ENCODE measurements at regions not wholly inside any gene's neighbourhood (a gene's known extent, or its start where the extent isn't known, plus 50 kb on each side); places are given as distances from the start of the nearest gene placed in this dataset.

- CTCF ChIA-PET, result interaction anchor here (1.6 kb wide), 1 partner anchor 17 kb away, joined by 5 read pairs; no protein-coding TSS in a partner anchor
- H3K4me3 Mint-ChIP-seq, result no peak overlapping the region
Measured at GRCh38 chr4:54930226-54930625, 195.2 kb downstream of the KDR start.

GRCh38 chr4:54929459-54929858 lies 195.9 kb downstream of the KDR start:
- no peak overlapping the region for H3K27ac Mint-ChIP-seq
- H3K9me3 Mint-ChIP-seq (ENCODE audit: low read depth), result no peaks in the 10 kb centered on the region
- H3K4me3 Mint-ChIP-seq, result no peak overlapping the region
- no peaks in the 10 kb centered on the region for H3K4me1 Mint-ChIP-seq
- H3K36me3 Mint-ChIP-seq, result no peaks in the 10 kb centered on the region
- ATAC-seq (no peak), DNase-seq (no peak)
- H3K27me3 Mint-ChIP-seq, result no peaks in the 10 kb centered on the region
- CTCF ChIA-PET, result no interaction called here

More at GRCh38 chr4:54930226-54930625, 195.2 kb downstream of the KDR start:
- no peaks in the 10 kb centered on the region for H3K9me3 Mint-ChIP-seq (ENCODE audit: low read depth)
- no peaks in the 10 kb centered on the region for H3K4me1 Mint-ChIP-seq
- no peak overlapping the region for H3K27ac Mint-ChIP-seq
- no peaks in the 10 kb centered on the region for H3K36me3 Mint-ChIP-seq
- ATAC-seq (no peak), DNase-seq (no peak)
- no peaks in the 10 kb centered on the region for H3K27me3 Mint-ChIP-seq

DNA sequence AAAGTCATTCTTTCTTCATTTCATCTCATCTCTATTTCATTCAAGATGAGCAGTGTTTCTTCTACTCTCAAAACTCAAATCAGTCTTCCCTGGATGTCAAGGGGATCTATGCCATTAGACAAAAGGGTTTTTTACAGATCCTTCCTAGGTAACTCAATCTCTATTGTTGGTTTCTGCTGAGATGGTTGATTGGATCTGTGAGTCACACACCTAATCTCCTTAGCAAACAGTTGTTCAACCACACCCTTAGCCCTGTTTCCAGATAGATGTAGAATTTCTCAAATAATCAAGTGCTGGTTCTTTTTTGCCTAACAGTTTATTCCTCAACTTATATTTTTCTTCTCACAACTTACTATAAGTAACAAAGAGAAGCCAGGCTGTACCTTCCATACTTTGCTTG lies 200.5 kb downstream of the KDR start:
- Mint-ChIP-seq H3K4me3 (no peak overlapping the region), H3K27ac (no peak overlapping the region), H3K9me3 (ENCODE audit: low read depth) (peaks cover 4% of the 10 kb centered on the region), H3K36me3 (no peaks in the 10 kb centered on the region), H3K27me3 (no peaks in the 10 kb centered on the region), H3K4me1 (no peaks in the 10 kb centered on the region)
- no peak for DNase-seq
- no peak for ATAC-seq
- CTCF ChIA-PET, result no interaction called here

GRCh38 chr4:54915276-54915675 lies 210.1 kb downstream of the KDR start:
- H3K36me3 Mint-ChIP-seq, result no peaks in the 10 kb centered on the region
- no peaks in the 10 kb centered on the region for H3K9me3 Mint-ChIP-seq (ENCODE audit: low read depth)
- ATAC-seq, result no peak
- H3K4me1 Mint-ChIP-seq, result no peaks in the 10 kb centered on the region
- H3K4me3 Mint-ChIP-seq, result no peak overlapping the region
- no peak overlapping the region for H3K27ac Mint-ChIP-seq
- no peak for DNase-seq
- CTCF ChIA-PET, result no interaction called here
- H3K27me3 Mint-ChIP-seq, result no peaks in the 10 kb centered on the region

DNA sequence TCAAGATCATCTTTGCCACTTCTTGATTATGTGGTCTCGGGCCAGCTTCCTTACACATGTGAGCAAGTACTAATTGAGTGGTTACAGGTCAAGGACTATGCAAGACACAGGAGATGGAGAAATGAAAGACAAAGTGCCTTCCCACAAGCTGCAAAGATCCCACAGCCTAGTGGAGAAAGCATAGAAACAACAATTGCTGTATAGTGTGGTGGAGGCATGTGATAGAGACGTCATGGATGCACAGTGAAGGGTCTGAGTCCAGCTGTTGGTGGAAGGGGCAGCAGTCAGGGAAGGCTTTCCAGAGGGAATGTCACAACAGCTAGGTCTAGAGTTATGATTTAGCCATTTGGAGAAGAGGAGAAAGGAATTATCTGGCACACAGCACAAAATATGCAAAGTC lies 210.6 kb downstream of the KDR start:
- no peaks in the 10 kb centered on the region for H3K36me3 Mint-ChIP-seq
- H3K9me3 Mint-ChIP-seq (ENCODE audit: low read depth), result no peaks in the 10 kb centered on the region
- H3K4me1 Mint-ChIP-seq, result no peaks in the 10 kb centered on the region
- CTCF ChIA-PET, result no interaction called here
- H3K4me3 Mint-ChIP-seq, result no peak overlapping the region
- no peak overlapping the region for H3K27ac Mint-ChIP-seq
- DNase-seq (no peak), ATAC-seq (no peak)
- no peaks in the 10 kb centered on the region for H3K27me3 Mint-ChIP-seq

DNA sequence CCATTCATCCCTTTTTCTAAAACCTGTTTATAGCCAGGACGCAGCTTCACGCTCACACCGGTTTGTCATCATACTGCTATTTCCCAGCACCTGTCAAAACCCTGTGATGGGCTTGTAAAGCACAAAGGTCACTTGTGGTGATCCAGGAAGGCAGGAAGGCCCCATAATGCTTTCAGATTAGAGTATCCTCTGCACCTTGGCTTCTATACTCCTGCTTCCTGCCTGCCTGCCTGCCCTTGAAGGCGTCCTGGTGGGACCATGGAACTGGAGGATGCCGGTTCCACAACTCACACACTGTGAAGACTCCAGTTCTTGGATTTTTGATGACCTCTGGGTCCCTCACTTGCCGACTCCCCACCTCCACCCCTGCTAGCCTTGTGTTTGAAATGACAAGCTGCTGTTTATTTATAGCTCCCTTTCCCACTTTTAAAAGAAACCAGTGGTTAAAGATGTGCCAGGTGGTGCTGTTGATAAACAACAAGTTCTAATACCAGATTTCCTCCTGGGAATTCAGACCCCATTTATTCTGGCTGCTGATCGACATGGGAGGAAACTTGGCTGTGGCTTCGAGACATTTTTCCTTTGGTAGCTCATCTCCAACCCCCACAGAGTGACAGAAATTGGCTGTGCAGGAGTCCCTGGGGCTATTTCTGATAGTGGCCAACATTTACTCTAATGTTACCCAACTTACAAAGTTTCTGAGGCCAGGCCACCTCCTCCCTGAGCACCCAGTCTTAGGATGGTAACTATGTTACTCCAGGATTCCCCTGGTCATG lies 211.5 kb downstream of the KDR start:
- Mint-ChIP-seq H3K4me3 (no peak overlapping the region), H3K27ac (no peak overlapping the region), H3K27me3 (no peaks in the 10 kb centered on the region), H3K4me1 (no peaks in the 10 kb centered on the region), H3K9me3 (ENCODE audit: low read depth) (no peaks in the 10 kb centered on the region), H3K36me3 (no peaks in the 10 kb centered on the region)
- DNase-seq (no peak), ATAC-seq (no peak)
- CTCF ChIA-PET, result no interaction called here

DNA sequence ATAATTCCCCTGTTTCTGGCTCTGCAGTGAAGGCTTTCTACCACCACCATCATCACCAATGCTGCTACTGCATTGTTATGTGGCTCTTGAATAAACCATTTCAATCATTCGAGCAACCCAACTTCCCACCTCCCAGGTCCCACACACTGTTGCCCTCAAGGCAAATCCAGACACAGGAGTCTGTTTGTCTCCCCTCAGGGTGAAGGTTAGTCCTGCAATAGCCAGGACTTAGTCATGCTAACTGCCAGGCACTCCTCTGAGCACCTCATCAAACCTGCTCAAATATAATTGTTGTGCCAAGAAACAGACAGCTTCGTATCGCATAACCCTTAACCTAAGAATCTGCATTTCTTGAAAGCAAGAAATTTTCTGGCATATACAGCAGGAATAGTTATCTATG lies 213.2 kb downstream of the KDR start:
- DNase-seq (no peak), ATAC-seq (no peak)
- H3K4me3 Mint-ChIP-seq, result no peak overlapping the region
- no peaks in the 10 kb centered on the region for H3K27me3 Mint-ChIP-seq
- H3K9me3 Mint-ChIP-seq (ENCODE audit: low read depth), result no peaks in the 10 kb centered on the region
- H3K36me3 Mint-ChIP-seq, result no peaks in the 10 kb centered on the region
- no peak overlapping the region for H3K27ac Mint-ChIP-seq
- CTCF ChIA-PET, result no interaction called here
- H3K4me1 Mint-ChIP-seq, result no peaks in the 10 kb centered on the region

DNA sequence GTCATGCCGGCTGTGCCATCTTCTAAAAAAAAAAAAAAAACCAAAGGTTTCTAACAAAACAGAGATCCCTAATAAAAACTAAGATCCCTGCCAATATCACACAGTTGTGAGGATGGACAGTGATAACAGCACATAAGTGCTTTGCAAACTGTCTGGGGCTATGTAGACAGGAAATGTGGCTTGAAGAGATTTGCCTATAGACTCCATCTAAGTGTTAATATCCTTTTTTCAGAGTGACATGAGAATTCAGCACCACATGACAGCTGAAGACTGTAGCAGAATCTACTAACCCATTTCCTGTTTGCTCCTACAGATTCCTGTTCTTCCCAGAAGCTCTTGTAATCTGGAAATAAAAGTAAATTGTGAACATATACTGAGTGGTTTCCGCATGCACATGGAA lies 215.4 kb downstream of the KDR start:
- no peak for ATAC-seq
- H3K36me3 Mint-ChIP-seq, result no peaks in the 10 kb centered on the region
- CTCF ChIA-PET, result no interaction called here
- no peak overlapping the region for H3K27ac Mint-ChIP-seq
- no peak for DNase-seq
- peaks cover 3% of the 10 kb centered on the region for H3K9me3 Mint-ChIP-seq (ENCODE audit: low read depth)
- H3K27me3 Mint-ChIP-seq, result no peaks in the 10 kb centered on the region
- H3K4me3 Mint-ChIP-seq, result no peak overlapping the region
- H3K4me1 Mint-ChIP-seq, result no peaks in the 10 kb centered on the region

- H3K27me3 Mint-ChIP-seq, result no peaks in the 10 kb centered on the region
- DNase-seq (no peak), ATAC-seq (no peak)
- H3K36me3 Mint-ChIP-seq, result no peaks in the 10 kb centered on the region
- no peak overlapping the region for H3K4me3 Mint-ChIP-seq
- CTCF ChIA-PET, result no interaction called here
- no peak overlapping the region for H3K27ac Mint-ChIP-seq
- H3K9me3 Mint-ChIP-seq (ENCODE audit: low read depth), result peaks cover 3% of the 10 kb centered on the region
- no peaks in the 10 kb centered on the region for H3K4me1 Mint-ChIP-seq
Measured at GRCh38 chr4:54908763-54909162, 216.6 kb downstream of the KDR start.

DNA sequence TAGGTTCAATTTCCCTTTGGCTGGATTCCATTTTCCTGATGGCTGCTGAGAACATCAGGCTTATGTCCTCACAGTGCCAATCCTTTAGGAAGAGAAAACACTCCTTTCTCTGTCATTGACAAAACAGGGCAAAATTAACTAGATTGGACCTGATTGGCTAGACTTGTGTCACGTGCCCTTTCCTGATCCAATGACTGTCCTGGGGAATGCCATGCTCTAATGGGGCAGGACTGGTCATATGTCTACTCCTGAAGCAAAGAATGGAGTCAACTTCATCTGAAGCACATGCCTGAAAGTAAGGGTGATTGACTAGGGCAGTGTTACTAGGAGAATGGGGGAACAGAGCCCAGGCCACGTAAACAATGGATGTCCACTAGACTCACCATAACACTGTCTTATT lies 220.4 kb downstream of the KDR start:
- ATAC-seq (no peak), DNase-seq (no peak)
- Mint-ChIP-seq H3K36me3 (no peaks in the 10 kb centered on the region), H3K4me3 (no peak overlapping the region), H3K9me3 (ENCODE audit: low read depth) (peaks cover 3% of the 10 kb centered on the region), H3K27ac (no peak overlapping the region), H3K27me3 (no peaks in the 10 kb centered on the region), H3K4me1 (no peaks in the 10 kb centered on the region)
- CTCF ChIA-PET, result no interaction called here

- ATAC-seq, result no peak
- CTCF ChIA-PET, result no interaction called here
Measured at GRCh38 chr4:54902976-54903375, 222.4 kb downstream of the KDR start.

DNA sequence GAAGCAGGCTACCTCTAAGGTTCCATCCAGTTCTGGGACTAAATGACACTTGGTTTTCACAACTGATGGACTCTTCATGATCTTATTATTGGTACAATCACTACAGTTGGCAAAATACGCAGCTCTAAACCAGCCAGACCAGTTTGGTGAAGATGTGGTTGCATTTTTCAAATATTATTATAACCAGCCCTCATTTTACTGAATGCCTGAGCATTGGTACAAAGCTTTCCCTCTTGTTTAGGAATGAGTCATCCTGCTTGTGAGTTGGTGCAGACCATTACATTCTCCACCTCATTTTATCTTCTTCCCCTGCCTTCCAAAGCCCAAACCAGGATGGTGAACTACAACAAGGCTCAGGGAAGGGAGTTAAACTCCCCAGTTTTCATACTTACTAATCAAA lies 223.1 kb downstream of the KDR start:
- ATAC-seq, result no peak
- Mint-ChIP-seq H3K27ac (no peak overlapping the region), H3K4me3 (no peak overlapping the region), H3K9me3 (ENCODE audit: low read depth) (peaks cover 3% of the 10 kb centered on the region), H3K27me3 (no peaks in the 10 kb centered on the region), H3K36me3 (no peaks in the 10 kb centered on the region), H3K4me1 (no peaks in the 10 kb centered on the region)
- CTCF ChIA-PET, result no interaction called here
- no peak for DNase-seq

More at GRCh38 chr4:54902976-54903375, 222.4 kb downstream of the KDR start:
- no peaks in the 10 kb centered on the region for H3K4me1 Mint-ChIP-seq
- no peaks in the 10 kb centered on the region for H3K36me3 Mint-ChIP-seq
- no peak overlapping the region for H3K27ac Mint-ChIP-seq
- H3K9me3 Mint-ChIP-seq (ENCODE audit: low read depth), result peaks cover 3% of the 10 kb centered on the region
- no peaks in the 10 kb centered on the region for H3K27me3 Mint-ChIP-seq
- DNase-seq, result no peak
- H3K4me3 Mint-ChIP-seq, result no peak overlapping the region

- peaks cover 2% of the 10 kb centered on the region for H3K9me3 Mint-ChIP-seq (ENCODE audit: low read depth)
- H3K36me3 Mint-ChIP-seq, result no peaks in the 10 kb centered on the region
- H3K4me3 Mint-ChIP-seq, result no peak overlapping the region
- H3K27me3 Mint-ChIP-seq, result no peaks in the 10 kb centered on the region
- CTCF ChIA-PET, result no interaction called here
- H3K27ac Mint-ChIP-seq, result no peak overlapping the region
- H3K4me1 Mint-ChIP-seq, result no peaks in the 10 kb centered on the region
- DNase-seq (no peak), ATAC-seq (no peak)
Measured at GRCh38 chr4:54901202-54901601, 224.2 kb downstream of the KDR start.

DNA sequence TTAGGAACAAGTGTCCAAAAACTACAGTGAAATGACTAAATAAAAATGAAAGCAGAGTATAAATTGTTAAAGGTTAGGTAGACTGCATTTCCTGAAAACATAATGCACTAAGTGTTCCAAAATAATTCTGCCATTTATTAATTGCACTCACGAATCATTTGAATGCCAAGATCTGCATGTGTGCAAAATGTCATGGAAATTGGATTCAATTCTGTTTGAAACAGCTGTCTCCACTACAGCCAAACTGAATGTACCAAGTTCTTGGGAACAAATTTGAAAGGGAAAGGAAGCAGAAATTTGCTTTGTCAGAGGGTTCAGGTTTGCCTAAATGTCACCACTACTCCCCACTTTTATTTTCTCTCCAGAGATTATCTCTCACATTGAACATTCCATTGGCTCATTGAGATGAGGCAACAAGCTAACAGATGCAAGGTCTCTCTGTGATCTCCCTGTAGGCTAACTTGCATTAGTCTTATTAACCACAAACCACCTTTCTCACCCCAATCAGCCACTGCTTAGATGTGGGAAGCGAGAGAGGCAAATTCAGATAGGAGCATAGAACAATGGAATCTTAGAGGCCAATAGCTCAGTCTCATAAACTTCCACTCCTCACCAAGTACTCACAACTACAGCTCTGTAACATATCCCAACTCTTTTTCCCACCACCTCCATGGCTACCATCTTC lies 226.6 kb downstream of the KDR start:
- CTCF ChIA-PET, result no interaction called here
- Mint-ChIP-seq H3K27me3 (no peaks in the 10 kb centered on the region), H3K4me1 (no peaks in the 10 kb centered on the region), H3K27ac (no peak overlapping the region), H3K9me3 (ENCODE audit: low read depth) (no peaks in the 10 kb centered on the region), H3K36me3 (no peaks in the 10 kb centered on the region), H3K4me3 (no peak overlapping the region)
- DNase-seq (no peak), ATAC-seq (no peak)

All from activated CD8-positive, alpha-beta memory T cell treated with anti-CD3 and anti-CD28 coated beads, Interleukin-2, amount 10 ng/mL, durations not matched to agents 7 days and 5 days (primary cell).